Chondrocyte (in vitro differentiated cells): ENCODE measurements at regions not wholly inside any gene's neighbourhood (a gene's known extent, or its start where the extent isn't known, plus 50 kb on each side); places are given as distances from the start of the nearest gene placed in this dataset.

Experiments
- DNase-seq: peaks from one replicate; pipeline ENCODE4 v3.0.0; 2021; ENCODE audit warnings: mixed read lengths, low spot score
- H3K27ac Mint-ChIP-seq: one replicate; pipeline ENCODE4 v1.8.0; 2021; ENCODE audit warnings: mild to moderate bottlenecking, moderate library complexity, mixed read lengths; ENCODE audit not compliant: unreplicated experiment
- H3K27me3 Mint-ChIP-seq: 2 replicates; pipeline ENCODE4 v1.8.0; 2021; ENCODE audit warnings: low read depth, mixed read lengths
- H3K36me3 Mint-ChIP-seq: 2 replicates; pipeline ENCODE4 v1.8.0; 2021; ENCODE audit warnings: low read depth, mixed read lengths
- H3K4me1 Mint-ChIP-seq: 2 replicates; pipeline ENCODE4 v1.8.0; 2021; ENCODE audit warnings: low read depth, mild to moderate bottlenecking, mixed read lengths
- H3K4me3 Mint-ChIP-seq: one replicate; pipeline ENCODE4 v1.8.0; 2021; ENCODE audit warnings: mild to moderate bottlenecking, moderate library complexity, mixed read lengths; ENCODE audit not compliant: unreplicated experiment
- H3K9me3 Mint-ChIP-seq: 2 replicates; pipeline ENCODE4 v1.8.0; 2021; ENCODE audit warnings: low read depth, mixed read lengths
- CTCF ChIP-seq: fragments of 200-600 bp; sonication (generic); IDR thresholded peaks from 2 replicates; pipeline ENCODE4 v1.5.0; 2021; ENCODE audit warnings: antibody characterized with exemption, mild to moderate bottlenecking, moderate library complexity

GRCh38 chr7:10845225-10845624 lies 128.4 kb upstream of the PHF14 start:
- Mint-ChIP-seq H3K27me3 (peaks cover 2% of the 10 kb centered on the region), H3K4me3 (no peak overlapping the region), H3K9me3 (peaks cover 10% of the 10 kb centered on the region), H3K36me3 (no peaks in the 10 kb centered on the region), H3K4me1 (no peaks in the 10 kb centered on the region), H3K27ac (no peak overlapping the region)
- no peak for TF ChIP-seq CTCF
- no peak for DNase-seq

GRCh38 chr7:10855583-10855982 lies 118.1 kb upstream of the PHF14 start:
- no peak for TF ChIP-seq CTCF
- no peak overlapping the region for H3K4me3 Mint-ChIP-seq
- no peak for DNase-seq
- no peaks in the 10 kb centered on the region for H3K36me3 Mint-ChIP-seq
- H3K9me3 Mint-ChIP-seq = no peaks in the 10 kb centered on the region
- H3K27me3 Mint-ChIP-seq = peaks cover 5% of the 10 kb centered on the region
- H3K4me1 Mint-ChIP-seq = no peaks in the 10 kb centered on the region
- H3K27ac Mint-ChIP-seq = no peak overlapping the region

DNA sequence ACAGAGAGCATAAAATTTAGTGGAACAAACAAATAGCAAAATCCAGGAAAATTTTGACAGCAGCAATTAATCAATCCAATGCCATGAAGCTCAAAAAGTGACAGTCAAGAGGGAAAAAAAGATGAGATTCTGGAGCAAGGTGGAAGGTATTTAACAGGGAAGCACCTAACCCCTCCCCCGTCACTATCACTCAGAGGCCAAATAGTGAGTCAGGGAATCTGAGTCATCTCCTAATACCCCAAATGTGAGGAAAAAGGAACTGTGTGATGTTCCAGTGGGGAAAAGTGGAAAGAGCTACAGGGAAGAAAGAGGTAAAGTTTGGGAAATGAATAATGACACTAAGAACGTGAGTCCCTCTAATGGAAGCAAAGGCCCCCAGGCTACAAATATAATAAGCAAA lies 113.2 kb upstream of the PHF14 start:
- H3K4me1 Mint-ChIP-seq = no peaks in the 10 kb centered on the region
- H3K27me3 Mint-ChIP-seq = peaks cover 8% of the 10 kb centered on the region
- H3K9me3 Mint-ChIP-seq = no peaks in the 10 kb centered on the region
- no peaks in the 10 kb centered on the region for H3K36me3 Mint-ChIP-seq
- H3K27ac Mint-ChIP-seq = no peak overlapping the region
- no peak for TF ChIP-seq CTCF
- H3K4me3 Mint-ChIP-seq = no peak overlapping the region
- DNase-seq = no peak

GRCh38 chr7:10863476-10863875 lies 110.2 kb upstream of the PHF14 start:
- Mint-ChIP-seq H3K27me3 (peaks cover 8% of the 10 kb centered on the region), H3K36me3 (no peaks in the 10 kb centered on the region), H3K4me3 (no peak overlapping the region), H3K27ac (no peak overlapping the region), H3K9me3 (no peaks in the 10 kb centered on the region), H3K4me1 (no peaks in the 10 kb centered on the region)
- no peak for DNase-seq
- no peak for TF ChIP-seq CTCF

- no peak overlapping the region for H3K27ac Mint-ChIP-seq
- H3K27me3 Mint-ChIP-seq = no peaks in the 10 kb centered on the region
- H3K36me3 Mint-ChIP-seq = peaks cover 3% of the 10 kb centered on the region
- H3K4me1 Mint-ChIP-seq = no peaks in the 10 kb centered on the region
- no peak for TF ChIP-seq CTCF
- DNase-seq = no peak
- peaks cover 17% of the 10 kb centered on the region for H3K9me3 Mint-ChIP-seq
- H3K4me3 Mint-ChIP-seq = no peak overlapping the region
Observed at GRCh38 chr7:10874666-10875065, 99.0 kb upstream of the PHF14 start.
